ENCODE measurements at regions not wholly inside any gene's neighbourhood (a gene's known extent, or its start where the extent isn't known, plus 50 kb on each side); places are given as distances from the start of the nearest gene placed in this dataset.
A peak's percentile ranks its signal among the peaks of the same experiment; 100 is the strongest.

GRCh38 chr11:71164621-71165020 is 87.8 kb downstream of the SHANK2 start:
- no peak overlapping the region for H3K27ac ChIP-seq (ENCODE audit: low read depth, low read length)
- no peaks in the 10 kb centered on the region for H3K36me3 ChIP-seq (ENCODE audit: control insufficient read depth, insufficient read depth, low read length)
- no peak overlapping the region for H3K27ac Mint-ChIP-seq
- H3K36me3 Mint-ChIP-seq (ENCODE audit: low read depth): peaks cover 22% of the 10 kb centered on the region
- peaks cover 33% of the 10 kb centered on the region for H3K9me3 Mint-ChIP-seq
- WGBS, 2 experiments (ENCODE audit: insufficient coverage in 1 of 2, insufficient read length in 1 of 2): 90 to 93% methylated on average over 5 to 7 of the region's 7 CpGs
- H3K27me3 ChIP-seq (ENCODE audit: control insufficient read depth, insufficient read depth, low read length, poor library complexity, severe bottlenecking): no peaks in the 10 kb centered on the region
- peaks cover 4% of the 10 kb centered on the region for H3K27me3 Mint-ChIP-seq (ENCODE audit: insufficient read depth)
- peak; percentile 13 for DNase-seq
- no peak for TF ChIP-seq CTCF (conservative IDR thresholded peaks at IDR 0.05)
- H3K4me3 ChIP-seq (ENCODE audit: low read length): peak overlapping the region; percentile 19
- H3K9me3 ChIP-seq (ENCODE audit: control insufficient read depth, low read length): peaks cover 25% of the 10 kb centered on the region
- H3K4me3 Mint-ChIP-seq: no peak overlapping the region
- H3K4me1 Mint-ChIP-seq: peaks cover 26% of the 10 kb centered on the region
- H3K9ac ChIP-seq (ENCODE audit: extremely low read depth, low read length, poor library complexity, severe bottlenecking): no peak overlapping the region
- peaks cover 5% of the 10 kb centered on the region for H3K4me1 ChIP-seq (ENCODE audit: control insufficient read depth, insufficient read depth, low read length)

GRCh38 chr11:71164186-71164585 is 88.2 kb downstream of the SHANK2 start:
- H3K27me3 ChIP-seq (ENCODE audit: control insufficient read depth, insufficient read depth, low read length, poor library complexity, severe bottlenecking): no peaks in the 10 kb centered on the region
- H3K9me3 ChIP-seq (ENCODE audit: control insufficient read depth, low read length): peaks cover 25% of the 10 kb centered on the region
- H3K36me3 Mint-ChIP-seq (ENCODE audit: low read depth): peaks cover 22% of the 10 kb centered on the region
- peaks cover 31% of the 10 kb centered on the region for H3K9me3 Mint-ChIP-seq
- peaks cover 5% of the 10 kb centered on the region for H3K4me1 ChIP-seq (ENCODE audit: control insufficient read depth, insufficient read depth, low read length)
- H3K27me3 Mint-ChIP-seq (ENCODE audit: insufficient read depth): peaks cover 6% of the 10 kb centered on the region
- peak overlapping the region; percentile 19 for H3K4me3 Mint-ChIP-seq
- no peak overlapping the region for H3K27ac Mint-ChIP-seq
- WGBS, 2 experiments (ENCODE audit: insufficient coverage in 1 of 2, insufficient read length in 1 of 2): 84 to 100% methylated on average over 1 to 4 of the region's 4 CpGs
- peak overlapping the region; percentile 19 for H3K4me3 ChIP-seq (ENCODE audit: low read length)
- peak; percentile 36 for DNase-seq
- H3K27ac ChIP-seq (ENCODE audit: low read depth, low read length): no peak overlapping the region
- no peaks in the 10 kb centered on the region for H3K36me3 ChIP-seq (ENCODE audit: control insufficient read depth, insufficient read depth, low read length)
- TF ChIP-seq CTCF (conservative IDR thresholded peaks at IDR 0.05): no peak
- peaks cover 26% of the 10 kb centered on the region for H3K4me1 Mint-ChIP-seq
- H3K9ac ChIP-seq (ENCODE audit: extremely low read depth, low read length, poor library complexity, severe bottlenecking): no peak overlapping the region

GRCh38 chr11:71163371-71163770 is 89.0 kb downstream of the SHANK2 start:
- H3K27me3 Mint-ChIP-seq (ENCODE audit: insufficient read depth): peaks cover 11% of the 10 kb centered on the region
- peak; percentile 37 for DNase-seq
- WGBS, 2 experiments (ENCODE audit: insufficient coverage in 1 of 2, insufficient read length in 1 of 2): 31 to 73% methylated on average over 2 to 3 of the region's 3 CpGs
- H3K4me1 ChIP-seq (ENCODE audit: control insufficient read depth, insufficient read depth, low read length): peaks cover 5% of the 10 kb centered on the region
- no peaks in the 10 kb centered on the region for H3K36me3 ChIP-seq (ENCODE audit: control insufficient read depth, insufficient read depth, low read length)
- peak overlapping the region; percentile 19 for H3K4me3 ChIP-seq (ENCODE audit: low read length)
- peaks cover 26% of the 10 kb centered on the region for H3K4me1 Mint-ChIP-seq
- no peak overlapping the region for H3K27ac ChIP-seq (ENCODE audit: low read depth, low read length)
- H3K9me3 ChIP-seq (ENCODE audit: control insufficient read depth, low read length): peaks cover 25% of the 10 kb centered on the region
- H3K4me3 Mint-ChIP-seq: peak overlapping the region; percentile 19
- H3K27ac Mint-ChIP-seq: no peak overlapping the region
- no peak for TF ChIP-seq CTCF (conservative IDR thresholded peaks at IDR 0.05)
- H3K9ac ChIP-seq (ENCODE audit: extremely low read depth, low read length, poor library complexity, severe bottlenecking): no peak overlapping the region
- H3K9me3 Mint-ChIP-seq: peaks cover 23% of the 10 kb centered on the region
- H3K36me3 Mint-ChIP-seq (ENCODE audit: low read depth): peaks cover 17% of the 10 kb centered on the region
- H3K27me3 ChIP-seq (ENCODE audit: control insufficient read depth, insufficient read depth, low read length, poor library complexity, severe bottlenecking): no peaks in the 10 kb centered on the region
